ENCODE measurements at regions not wholly inside any gene's neighbourhood (a gene's known extent, or its start where the extent isn't known, plus 50 kb on each side); places are given as distances from the start of the nearest gene placed in this dataset.
"Not testable (repeated sequence)": the region's sequence is repeated elsewhere in the genome, so short reads cannot be mapped to it uniquely, and the experiment has no call there.

DNA sequence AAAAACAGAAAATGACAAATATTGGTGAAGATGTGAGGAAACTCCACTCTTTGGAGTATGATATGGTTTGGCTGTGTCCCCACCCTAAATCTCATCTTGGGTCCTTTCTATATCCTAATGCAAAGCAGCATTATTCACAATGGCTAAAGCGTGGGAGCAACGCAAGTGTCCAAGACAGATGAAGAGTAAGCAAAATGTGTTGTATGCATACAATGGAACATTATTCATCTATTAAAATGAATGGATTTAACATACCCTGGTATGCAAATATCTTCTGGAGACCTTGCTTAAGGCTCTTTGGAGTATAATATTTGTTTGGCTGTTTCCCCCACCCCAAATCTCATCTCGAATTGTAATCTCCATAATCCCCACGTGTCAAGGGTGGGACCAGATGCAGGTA lies 839.8 kb upstream of the POM121L12 start:
- H3K27ac ChIP-seq (ENCODE audit: low read length) = no peak overlapping the region

DNA sequence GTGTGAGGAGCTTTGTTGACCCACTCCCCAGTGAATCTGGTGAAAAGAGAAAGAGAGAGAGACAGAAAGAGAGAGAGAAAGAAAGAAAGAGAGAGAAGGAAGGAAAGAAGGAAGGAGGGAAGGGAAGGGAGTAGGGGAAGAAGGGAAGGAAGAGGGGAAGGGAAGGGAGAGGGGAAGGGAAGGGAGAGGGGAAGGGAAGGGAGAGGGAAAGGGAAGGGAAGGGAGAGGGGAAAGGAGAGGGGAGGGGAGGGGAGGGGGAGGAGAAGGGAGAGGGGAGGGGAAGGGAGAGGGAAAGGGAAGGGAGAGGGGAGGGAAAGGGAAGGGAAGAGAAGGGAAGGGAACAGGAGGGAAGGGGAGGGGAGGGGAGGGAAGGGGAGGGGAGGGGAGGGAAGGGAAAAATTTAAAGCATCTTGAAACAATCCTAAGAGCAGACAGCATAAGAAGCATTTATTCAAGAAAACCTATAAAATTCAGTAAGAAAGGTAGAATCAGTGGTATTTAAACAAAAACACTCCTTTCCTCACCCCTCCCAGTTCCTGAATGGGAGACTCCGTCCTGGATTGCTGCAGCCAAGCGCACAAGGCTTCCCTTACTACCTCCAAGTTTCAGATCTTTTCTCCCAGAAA lies 846.2 kb upstream of the POM121L12 start:
- no CpG with 5 or more reads among the region's 2 CpGs for WGBS (ENCODE audit: insufficient coverage, insufficient read length)
- H3K9me3 ChIP-seq (ENCODE audit: control insufficient read depth, insufficient read depth, low read length) = no peaks in the 10 kb centered on the region
- no peaks in the 10 kb centered on the region for H3K27me3 ChIP-seq (ENCODE audit: control insufficient read depth, insufficient read depth, low read length)
- H3K4me1 ChIP-seq (ENCODE audit: control insufficient read depth, insufficient read depth, low read length) = no peaks in the 10 kb centered on the region
- H3K36me3 ChIP-seq (ENCODE audit: control insufficient read depth, insufficient read depth, low read length) = no peaks in the 10 kb centered on the region
- H3K4me3 ChIP-seq (ENCODE audit: low read length) = no peak overlapping the region
- DNase-seq (ENCODE audit: low read depth, low spot score) = no peak
- H3K27ac ChIP-seq (ENCODE audit: low read length) = no peak overlapping the region

More for the DNA sequence above, 839.8 kb upstream of the POM121L12 start:
- Histone ChIP-seq H3K36me3 (ENCODE audit: control insufficient read depth, insufficient read depth, low read length) (no peaks in the 10 kb centered on the region), H3K4me1 (ENCODE audit: control insufficient read depth, insufficient read depth, low read length) (no peaks in the 10 kb centered on the region), H3K27me3 (ENCODE audit: control insufficient read depth, insufficient read depth, low read length) (no peaks in the 10 kb centered on the region), H3K9me3 (ENCODE audit: control insufficient read depth, insufficient read depth, low read length) (no peaks in the 10 kb centered on the region), H3K4me3 (ENCODE audit: low read length) (no peak overlapping the region)
- no peak for DNase-seq (ENCODE audit: low read depth, low spot score)
- no CpG with 5 or more reads among the region's 4 CpGs for WGBS (ENCODE audit: insufficient coverage, insufficient read length)

DNA sequence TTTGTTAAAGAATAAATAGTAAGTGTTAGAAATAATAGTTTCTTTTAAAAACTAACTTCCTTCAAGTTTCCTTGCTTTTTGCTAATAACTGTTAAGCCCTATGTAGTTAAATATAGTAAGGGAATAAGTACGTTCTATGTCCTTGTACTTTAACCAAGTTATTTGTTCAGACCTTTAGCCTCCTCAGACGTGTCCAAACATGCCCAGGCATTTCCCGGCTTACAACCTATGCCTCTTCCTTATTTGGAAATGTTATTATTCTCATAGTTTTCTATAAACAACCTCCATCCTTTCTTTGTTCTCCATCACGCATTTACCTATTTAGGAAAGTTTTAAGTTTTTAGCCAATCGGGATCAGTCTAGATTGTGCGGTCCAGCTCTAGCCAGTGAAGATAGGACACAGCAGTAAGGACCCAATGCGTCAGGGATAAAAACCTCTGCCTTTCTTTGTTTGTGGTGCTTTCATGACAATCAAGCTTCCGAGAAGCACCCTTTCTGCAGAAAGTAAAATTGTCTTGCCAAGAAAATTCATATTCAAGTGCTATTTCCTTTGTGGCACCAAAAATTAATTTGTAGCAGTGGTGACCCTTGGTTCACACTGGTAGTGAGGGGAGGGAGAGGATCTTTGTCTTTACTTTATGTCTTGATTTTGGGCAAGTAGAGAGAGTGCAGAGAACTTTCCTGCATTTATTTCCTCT lies 851.3 kb upstream of the POM121L12 start:
- Histone ChIP-seq H3K4me3 (ENCODE audit: low read length) (no peak overlapping the region), H3K27ac (ENCODE audit: low read length) (no peak overlapping the region), H3K27me3 (ENCODE audit: control insufficient read depth, insufficient read depth, low read length) (no peaks in the 10 kb centered on the region), H3K9me3 (ENCODE audit: control insufficient read depth, insufficient read depth, low read length) (no peaks in the 10 kb centered on the region), H3K4me1 (ENCODE audit: control insufficient read depth, insufficient read depth, low read length) (no peaks in the 10 kb centered on the region), H3K36me3 (ENCODE audit: control insufficient read depth, insufficient read depth, low read length) (no peaks in the 10 kb centered on the region)
- no CpG with 5 or more reads among the region's 8 CpGs for WGBS (ENCODE audit: insufficient coverage, insufficient read length)
- DNase-seq (ENCODE audit: low read depth, low spot score) = no peak

DNA sequence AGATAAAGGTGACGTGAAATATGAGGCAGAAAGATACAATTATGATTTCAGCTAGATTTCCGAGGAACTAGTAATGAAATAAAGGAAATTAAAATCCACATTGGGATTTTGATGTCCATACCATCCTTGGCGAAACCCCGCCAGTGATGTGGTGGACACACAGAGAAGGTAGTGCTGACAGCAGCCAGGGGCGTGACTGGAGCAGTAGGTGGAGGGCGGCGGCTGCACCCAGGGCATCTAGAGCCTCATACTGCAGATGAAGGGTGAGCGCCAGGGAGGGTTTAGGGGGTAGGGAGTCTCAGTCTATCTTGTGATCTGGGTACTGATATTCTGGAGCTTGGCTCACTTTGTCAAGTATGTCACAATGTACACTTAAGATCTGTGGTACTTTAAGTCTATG lies 855.5 kb upstream of the POM121L12 start:
- H3K36me3 ChIP-seq (ENCODE audit: control insufficient read depth, insufficient read depth, low read length) = no peaks in the 10 kb centered on the region
- no peak for DNase-seq (ENCODE audit: low read depth, low spot score)
- no CpG with 5 or more reads among the region's 8 CpGs for WGBS (ENCODE audit: insufficient coverage, insufficient read length)

DNA sequence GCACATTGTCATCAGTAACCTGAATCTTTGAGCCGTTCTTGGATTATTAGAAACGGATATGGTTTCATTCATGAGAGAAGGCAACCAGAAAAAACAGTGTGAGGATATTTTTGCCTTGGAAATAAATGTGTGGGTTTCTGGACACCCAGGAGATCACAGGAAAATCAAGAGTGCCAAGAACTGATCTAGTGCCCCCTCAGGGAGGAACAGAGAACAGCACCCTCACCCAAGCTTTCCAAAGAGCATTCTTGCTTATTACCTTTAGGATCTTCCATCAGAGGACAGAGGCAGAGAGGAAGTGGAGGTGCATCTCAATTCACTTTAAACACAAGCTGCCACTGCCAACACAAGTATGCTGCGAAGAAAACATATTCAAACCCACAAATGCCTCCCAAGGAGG lies 851.5 kb upstream of the COBL start:
- H3K4me1 ChIP-seq (ENCODE audit: control insufficient read depth, insufficient read depth, low read length) = peaks cover 1% of the 10 kb centered on the region; the same call in 1 of the 2 replicates
- DNase-seq (ENCODE audit: low read depth, low spot score) = peak; percentile 27
- H3K27ac ChIP-seq (ENCODE audit: low read length) = no peak overlapping the region
- H3K4me3 ChIP-seq (ENCODE audit: low read length) = no peak overlapping the region
- no peaks in the 10 kb centered on the region for H3K36me3 ChIP-seq (ENCODE audit: control insufficient read depth, insufficient read depth, low read length)
- no peaks in the 10 kb centered on the region for H3K9me3 ChIP-seq (ENCODE audit: control insufficient read depth, insufficient read depth, low read length)
- H3K27me3 ChIP-seq (ENCODE audit: control insufficient read depth, insufficient read depth, low read length) = no peaks in the 10 kb centered on the region
- no CpG with 5 or more reads among the region's 3 CpGs for WGBS (ENCODE audit: insufficient coverage, insufficient read length)

More for the DNA sequence above, 855.5 kb upstream of the POM121L12 start:
- Histone ChIP-seq H3K4me3 (ENCODE audit: low read length) (no peak overlapping the region), H3K27ac (ENCODE audit: low read length) (no peak overlapping the region), H3K27me3 (ENCODE audit: control insufficient read depth, insufficient read depth, low read length) (no peaks in the 10 kb centered on the region), H3K4me1 (ENCODE audit: control insufficient read depth, insufficient read depth, low read length) (no peaks in the 10 kb centered on the region), H3K9me3 (ENCODE audit: control insufficient read depth, insufficient read depth, low read length) (no peaks in the 10 kb centered on the region)

DNA sequence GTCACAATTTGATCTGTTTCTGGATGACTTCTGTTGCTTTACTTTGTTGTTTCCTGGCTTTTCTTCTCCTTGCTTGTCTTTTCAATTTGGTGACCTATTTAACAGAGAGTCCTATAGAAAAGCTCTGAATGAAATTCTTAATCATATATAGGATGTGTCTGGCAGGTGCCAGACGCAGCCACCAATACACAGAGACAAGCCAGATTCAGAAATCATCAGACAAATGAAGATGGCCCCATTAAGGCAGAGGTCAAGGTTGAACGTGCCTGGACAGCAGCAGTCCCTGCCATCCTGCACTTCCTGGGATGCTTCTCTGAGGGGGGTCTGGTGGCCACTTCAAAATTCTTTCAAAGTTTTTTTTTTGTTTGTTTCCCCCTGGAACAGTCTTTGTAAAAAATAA lies 846.7 kb upstream of the COBL start:
- H3K4me3 ChIP-seq (ENCODE audit: low read length) = no peak overlapping the region
- peaks cover 1% of the 10 kb centered on the region; the same call in 1 of the 2 replicates for H3K4me1 ChIP-seq (ENCODE audit: control insufficient read depth, insufficient read depth, low read length)
- H3K36me3 ChIP-seq (ENCODE audit: control insufficient read depth, insufficient read depth, low read length) = no peaks in the 10 kb centered on the region
- no peak overlapping the region for H3K27ac ChIP-seq (ENCODE audit: low read length)
- H3K27me3 ChIP-seq (ENCODE audit: control insufficient read depth, insufficient read depth, low read length) = no peaks in the 10 kb centered on the region
- WGBS (ENCODE audit: insufficient coverage, insufficient read length) = no CpG with 5 or more reads among the region's 2 CpGs
- H3K9me3 ChIP-seq (ENCODE audit: control insufficient read depth, insufficient read depth, low read length) = no peaks in the 10 kb centered on the region
- DNase-seq (ENCODE audit: low read depth, low spot score) = no peak

DNA sequence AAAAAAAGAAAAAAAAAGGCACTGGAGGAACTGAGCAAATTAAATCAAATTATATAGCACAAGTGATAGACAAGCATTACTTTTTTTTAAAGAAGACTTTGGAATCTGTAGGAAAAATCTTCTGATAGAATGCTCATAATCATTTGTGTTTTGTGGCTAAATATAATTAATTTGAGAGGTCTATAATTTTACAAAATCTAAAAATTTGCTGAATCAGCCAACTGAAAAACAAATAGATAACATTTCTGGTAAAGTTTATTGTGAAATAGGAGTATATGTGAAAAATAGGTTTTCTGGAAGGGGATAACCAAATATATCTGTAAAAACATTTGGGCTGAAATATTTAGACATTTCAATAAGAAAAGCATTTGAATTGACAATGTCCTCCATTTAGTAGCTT lies 844.9 kb upstream of the COBL start:
- DNase-seq (ENCODE audit: low read depth, low spot score) = no peak
- H3K27me3 ChIP-seq (ENCODE audit: control insufficient read depth, insufficient read depth, low read length) = no peaks in the 10 kb centered on the region
- H3K27ac ChIP-seq (ENCODE audit: low read length) = no peak overlapping the region
- H3K4me3 ChIP-seq (ENCODE audit: low read length) = no peak overlapping the region
- no peaks in the 10 kb centered on the region for H3K9me3 ChIP-seq (ENCODE audit: control insufficient read depth, insufficient read depth, low read length)
- no peaks in the 10 kb centered on the region for H3K36me3 ChIP-seq (ENCODE audit: control insufficient read depth, insufficient read depth, low read length)
- no peaks in the 10 kb centered on the region for H3K4me1 ChIP-seq (ENCODE audit: control insufficient read depth, insufficient read depth, low read length)

DNA sequence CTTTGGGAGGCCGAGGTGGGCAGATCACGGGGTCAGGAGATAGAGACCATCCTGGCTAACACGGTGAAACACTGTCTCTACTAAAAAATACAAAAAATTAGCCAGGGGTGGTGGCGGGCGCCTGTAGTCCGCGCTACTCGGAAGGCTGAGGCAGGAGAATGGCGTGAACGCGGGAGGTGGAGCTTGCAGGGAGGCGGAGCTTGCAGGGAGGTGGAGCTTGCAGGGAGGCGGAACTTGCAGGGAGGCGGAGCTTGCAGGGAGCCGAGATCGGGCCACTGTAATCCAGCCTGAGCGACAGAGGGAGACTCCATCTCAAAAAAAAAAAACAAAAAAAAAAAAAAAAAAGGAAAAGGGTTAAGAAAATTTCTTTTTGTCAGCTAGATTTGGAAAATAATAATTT lies 842.8 kb upstream of the COBL start:
- H3K4me3 ChIP-seq (ENCODE audit: low read length); H3K4me1 ChIP-seq (ENCODE audit: control insufficient read depth, insufficient read depth, low read length); H3K36me3 ChIP-seq (ENCODE audit: control insufficient read depth, insufficient read depth, low read length); H3K27ac ChIP-seq (ENCODE audit: low read length); H3K27me3 ChIP-seq (ENCODE audit: control insufficient read depth, insufficient read depth, low read length); DNase-seq (ENCODE audit: low read depth, low spot score); H3K9me3 ChIP-seq (ENCODE audit: control insufficient read depth, insufficient read depth, low read length): not testable (repeated sequence)
- WGBS (ENCODE audit: insufficient coverage, insufficient read length) = no CpG with 5 or more reads among the region's 17 CpGs

DNA sequence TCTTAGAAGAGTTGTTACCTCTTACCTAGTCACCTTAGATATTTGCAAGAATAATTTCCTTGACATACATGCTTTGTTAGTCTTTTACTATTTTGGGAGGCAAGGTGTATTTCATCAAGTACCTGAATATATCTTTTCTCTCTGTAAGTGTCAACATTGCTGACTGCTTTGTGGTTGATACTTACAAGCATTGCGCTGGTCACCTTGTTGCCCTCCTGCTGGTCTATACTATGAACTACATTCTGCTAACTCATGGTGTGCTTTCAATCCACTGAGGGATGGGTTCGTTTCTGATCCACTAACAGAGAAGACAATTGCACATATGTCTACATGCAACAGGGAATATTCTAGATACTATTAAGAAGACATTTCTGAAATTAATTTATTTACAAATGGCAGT lies 837.8 kb upstream of the COBL start:
- no CpG with 5 or more reads among the region's 2 CpGs for WGBS (ENCODE audit: insufficient coverage, insufficient read length)
- no peak overlapping the region for H3K4me3 ChIP-seq (ENCODE audit: low read length)

DNA sequence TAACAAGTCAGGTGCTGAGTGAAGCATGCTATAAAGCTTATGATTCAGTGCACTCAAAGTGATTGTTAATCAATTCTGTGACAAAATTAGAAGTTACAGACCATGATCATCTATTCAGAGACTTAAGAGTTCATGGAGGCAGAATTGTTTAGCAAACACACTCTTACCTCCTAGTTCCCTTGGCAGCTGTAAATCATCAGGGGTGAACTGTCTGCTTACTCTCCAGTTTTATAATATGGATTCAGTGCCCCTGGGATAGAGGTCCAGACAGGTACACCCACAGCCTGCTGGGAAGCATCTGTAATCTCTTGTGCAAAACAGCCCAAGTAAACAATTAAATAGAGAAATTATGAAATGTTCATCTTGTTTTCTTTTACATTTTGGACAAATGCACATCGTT lies 835.0 kb upstream of the COBL start:
- Histone ChIP-seq H3K4me3 (ENCODE audit: low read length) (no peak overlapping the region), H3K9me3 (ENCODE audit: control insufficient read depth, insufficient read depth, low read length) (no peaks in the 10 kb centered on the region), H3K27ac (ENCODE audit: low read length) (no peak overlapping the region), H3K36me3 (ENCODE audit: control insufficient read depth, insufficient read depth, low read length) (no peaks in the 10 kb centered on the region), H3K4me1 (ENCODE audit: control insufficient read depth, insufficient read depth, low read length) (no peaks in the 10 kb centered on the region), H3K27me3 (ENCODE audit: control insufficient read depth, insufficient read depth, low read length) (no peaks in the 10 kb centered on the region)
- WGBS (ENCODE audit: insufficient coverage, insufficient read length) = no CpG with 5 or more reads among the region's 1 CpG
- DNase-seq (ENCODE audit: low read depth, low spot score) = no peak

More for the DNA sequence above, 837.8 kb upstream of the COBL start:
- no peaks in the 10 kb centered on the region for H3K36me3 ChIP-seq (ENCODE audit: control insufficient read depth, insufficient read depth, low read length)
- DNase-seq (ENCODE audit: low read depth, low spot score) = no peak
- H3K27me3 ChIP-seq (ENCODE audit: control insufficient read depth, insufficient read depth, low read length) = no peaks in the 10 kb centered on the region
- no peak overlapping the region for H3K27ac ChIP-seq (ENCODE audit: low read length)
- no peaks in the 10 kb centered on the region for H3K4me1 ChIP-seq (ENCODE audit: control insufficient read depth, insufficient read depth, low read length)
- H3K9me3 ChIP-seq (ENCODE audit: control insufficient read depth, insufficient read depth, low read length) = no peaks in the 10 kb centered on the region

DNA sequence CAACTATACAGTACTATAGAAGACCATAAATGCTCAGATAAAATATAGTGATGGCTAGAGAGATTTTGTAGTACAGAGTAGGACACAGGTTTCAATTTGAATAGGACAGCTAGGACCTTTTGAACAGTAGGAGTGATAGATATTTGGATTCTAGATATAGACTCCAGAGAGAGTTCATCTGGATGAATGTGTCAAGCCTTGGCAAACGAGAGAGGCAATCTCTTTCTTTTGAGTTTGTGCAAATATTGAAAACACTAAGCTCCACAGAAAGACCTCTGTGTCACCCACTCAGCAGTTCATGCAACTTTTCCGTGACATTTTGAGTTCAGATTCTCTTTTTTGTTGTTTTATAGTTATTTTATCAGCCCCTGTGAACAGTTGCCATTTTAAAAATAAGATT lies 834.3 kb upstream of the COBL start:
- WGBS (ENCODE audit: insufficient coverage, insufficient read length) = no CpG with 5 or more reads among the region's 2 CpGs
- DNase-seq (ENCODE audit: low read depth, low spot score) = no peak
- no peaks in the 10 kb centered on the region for H3K4me1 ChIP-seq (ENCODE audit: control insufficient read depth, insufficient read depth, low read length)

More for the DNA sequence above, 834.3 kb upstream of the COBL start:
- H3K9me3 ChIP-seq (ENCODE audit: control insufficient read depth, insufficient read depth, low read length) = no peaks in the 10 kb centered on the region
- H3K27me3 ChIP-seq (ENCODE audit: control insufficient read depth, insufficient read depth, low read length) = no peaks in the 10 kb centered on the region
- H3K27ac ChIP-seq (ENCODE audit: low read length) = no peak overlapping the region
- H3K36me3 ChIP-seq (ENCODE audit: control insufficient read depth, insufficient read depth, low read length) = no peaks in the 10 kb centered on the region
- H3K4me3 ChIP-seq (ENCODE audit: low read length) = no peak overlapping the region

Data from iPS DF 6.9 (cell line).